Right ventricle myocardium inferior (tissue), 1 donor: ENCODE measurements at regions not wholly inside any gene's neighbourhood (a gene's known extent, or its start where the extent isn't known, plus 50 kb on each side); places are given as distances from the start of the nearest gene placed in this dataset.
"Not testable (repeated sequence)": the region's sequence is repeated elsewhere in the genome, so short reads cannot be mapped to it uniquely, and the experiment has no call there.

Source experiments
- ATAC-seq: fragments of 200-7000 bp; cut with Tn5 transposase; one replicate; pipeline ENCODE4 v1.9.1; 2020; ENCODE audit warnings: mild to moderate bottlenecking, moderate library complexity
- DNase-seq: peaks from one replicate; pipeline ENCODE4 v3.0.0; 2021; ENCODE audit errors: missing footprints
- intact Hi-C: fragments of 100-400 bp; cut with DNase I; formaldehyde crosslinking; loops from one replicate; pipeline ENCODE4 v1.11.0; 2022
- donor health status: DM: no; HTN: yes; CAD: no; lungs with severe emphysema.

DNA sequence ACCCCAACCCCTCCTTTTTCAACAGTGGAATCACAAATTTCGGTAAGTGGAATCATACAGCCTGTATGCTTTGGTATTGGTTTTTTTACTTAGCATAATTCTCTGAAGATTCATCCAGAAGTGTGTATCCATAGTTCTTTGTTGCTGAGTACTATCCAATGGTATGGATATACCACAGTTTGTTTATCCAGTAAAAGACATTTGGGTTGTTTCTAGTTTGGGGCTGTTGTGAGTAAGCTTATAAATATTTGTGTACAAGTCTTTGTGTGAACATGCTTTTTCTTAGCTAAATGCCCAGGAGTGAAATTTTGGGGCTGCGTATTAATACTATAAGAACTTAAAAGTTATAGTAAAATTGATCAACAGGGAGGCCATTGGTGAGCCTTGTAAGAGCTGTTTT is 57.5 kb upstream of the GC start:
- no peak for DNase-seq
- no peak for ATAC-seq
- intact Hi-C loops = no loop called here

DNA sequence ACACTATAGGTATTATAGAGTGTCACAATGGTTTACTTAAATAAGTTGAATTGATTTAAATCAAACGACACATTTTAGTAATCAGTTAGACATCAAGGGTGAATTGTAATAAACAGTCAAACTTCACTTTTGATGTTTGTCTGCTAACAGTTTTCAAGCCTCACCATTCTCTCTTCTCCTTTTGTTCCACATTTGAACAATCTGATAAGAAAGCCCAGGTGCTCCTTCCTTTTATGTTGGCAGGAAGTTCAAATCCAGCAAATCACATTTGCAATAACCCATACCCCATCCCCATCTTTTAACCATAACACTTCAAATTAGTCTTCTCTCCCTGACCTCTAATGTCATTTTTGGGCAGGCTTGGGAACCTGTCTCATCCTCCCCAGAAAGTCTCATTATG is 63.4 kb upstream of the GC start:
- DNase-seq = no peak
- intact Hi-C loops = no loop called here
- ATAC-seq = no peak

DNA sequence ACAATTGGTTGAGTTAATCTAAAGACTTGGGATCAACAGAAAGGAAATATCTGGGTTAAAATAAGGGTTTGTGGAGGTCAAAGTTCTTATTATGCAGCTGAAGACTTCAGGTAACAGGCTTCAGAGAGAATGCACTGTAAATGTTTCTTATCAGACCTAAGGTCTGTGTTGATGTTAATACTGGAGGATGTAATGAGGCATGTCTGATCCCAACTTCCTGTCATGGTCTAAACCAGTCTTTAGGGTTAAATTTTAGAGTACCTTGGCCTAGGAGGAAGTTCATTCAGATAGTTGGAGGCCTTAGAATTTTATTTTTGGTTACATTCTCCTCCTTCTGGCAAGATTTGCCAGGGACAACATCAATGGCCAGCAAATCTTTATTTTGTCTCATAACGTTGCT is 72.1 kb upstream of the GC start:
- DNase-seq = no peak
- ATAC-seq = no peak
- intact Hi-C loops = no loop called here

GRCh38 chr4:71857713-71858451 is 74.0 kb upstream of the GC start:
- intact Hi-C loops = no loop called here
- ATAC-seq = no peak
- DNase-seq = no peak

DNA sequence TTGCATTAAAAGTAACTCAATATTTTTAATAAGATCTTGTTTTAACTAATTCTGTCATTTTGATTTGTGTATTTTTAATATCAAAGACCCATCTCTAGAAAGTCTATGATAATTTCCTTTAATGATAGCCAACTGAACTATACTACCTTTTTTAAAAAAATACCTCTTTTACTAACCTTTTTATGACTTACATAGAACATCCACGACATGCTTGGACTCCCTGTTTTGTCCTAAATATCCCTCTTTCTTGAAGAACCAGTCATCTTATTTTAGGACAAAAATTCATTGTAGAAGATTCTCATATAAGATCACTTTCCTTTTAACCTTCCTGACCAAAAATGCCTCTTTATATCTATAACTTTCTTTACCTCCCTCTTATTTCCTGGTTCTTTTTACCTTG is 76.8 kb upstream of the GC start:
- no peak for DNase-seq
- ATAC-seq = no peak
- intact Hi-C loops = no loop called here

DNA sequence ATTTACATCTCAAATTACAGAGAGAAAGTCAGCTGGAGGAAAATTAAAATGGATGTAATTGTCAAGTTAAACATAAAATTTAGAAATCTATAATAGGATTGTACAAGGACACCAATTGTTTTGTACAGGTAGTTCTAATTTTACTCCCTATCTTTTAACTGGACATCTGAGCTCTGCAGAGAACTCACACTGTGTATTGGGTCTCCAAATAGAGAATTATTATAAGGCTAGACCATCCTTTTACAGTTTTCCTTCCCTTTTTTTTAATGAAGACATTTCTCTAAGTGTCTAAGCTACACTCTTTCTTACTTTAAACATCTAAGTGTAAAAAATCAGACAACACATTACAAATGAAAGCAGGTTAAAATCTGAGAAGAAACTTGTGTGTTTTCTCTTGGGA is 78.4 kb upstream of the GC start:
- ATAC-seq (no peak), DNase-seq (no peak)
- intact Hi-C loops = no loop called here

- intact Hi-C loops = no loop called here
- DNase-seq = no peak
- no peak for ATAC-seq
These were observed 79.6 kb upstream of the GC start for GRCh38 chr4:71863457-71863856.

DNA sequence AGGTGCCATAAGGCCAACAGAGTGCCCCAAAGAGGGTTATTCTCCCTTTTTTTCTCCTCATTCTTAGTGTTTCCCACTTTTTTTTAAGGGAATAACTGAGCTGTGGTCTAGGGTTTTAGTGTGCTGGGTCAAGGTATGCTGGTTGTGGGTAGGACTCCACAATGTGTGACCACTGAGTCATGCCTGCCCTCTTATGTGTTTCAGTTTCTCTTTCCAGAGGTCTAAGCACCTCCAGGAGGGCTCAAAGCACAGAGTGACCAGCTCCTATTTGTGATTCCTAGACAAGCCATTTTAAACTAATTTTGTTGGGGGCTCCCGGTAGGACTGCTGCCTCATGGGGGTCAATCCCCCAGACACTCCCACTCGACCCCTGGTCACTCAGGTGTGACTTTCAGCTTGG is 80.5 kb upstream of the GC start:
- DNase-seq = no peak
- no peak for ATAC-seq
- intact Hi-C loops = no loop called here

GRCh38 chr4:71866212-71866885 is 82.5 kb upstream of the GC start:
- DNase-seq (no peak), ATAC-seq (no peak)
- intact Hi-C loops = no loop called here

GRCh38 chr4:71867598-71867997 is 83.7 kb upstream of the GC start:
- ATAC-seq (no peak), DNase-seq (no peak)
- intact Hi-C loops = no loop called here

DNA sequence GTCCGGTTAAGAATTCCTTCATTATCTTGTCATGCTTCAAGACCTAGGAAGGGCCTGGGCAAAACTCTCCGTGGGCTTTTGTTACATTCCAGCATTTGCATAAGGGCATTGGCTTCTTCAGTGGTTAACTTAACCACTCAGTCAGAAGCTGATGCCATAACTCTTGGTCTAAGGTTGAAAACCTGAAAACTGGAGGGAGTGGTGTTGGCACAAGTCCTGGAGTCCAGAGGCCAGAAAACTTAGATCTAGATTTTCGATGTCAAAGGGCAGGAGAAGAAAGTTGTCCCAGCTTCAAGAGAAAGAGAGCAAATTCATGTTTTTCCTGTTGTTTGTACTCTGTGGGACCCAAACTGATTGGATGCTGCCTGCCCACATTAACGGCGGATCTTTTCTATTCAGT is 86.6 kb upstream of the GC start:
- DNase-seq (no peak), ATAC-seq (no peak)
- intact Hi-C loops = no loop called here

DNA sequence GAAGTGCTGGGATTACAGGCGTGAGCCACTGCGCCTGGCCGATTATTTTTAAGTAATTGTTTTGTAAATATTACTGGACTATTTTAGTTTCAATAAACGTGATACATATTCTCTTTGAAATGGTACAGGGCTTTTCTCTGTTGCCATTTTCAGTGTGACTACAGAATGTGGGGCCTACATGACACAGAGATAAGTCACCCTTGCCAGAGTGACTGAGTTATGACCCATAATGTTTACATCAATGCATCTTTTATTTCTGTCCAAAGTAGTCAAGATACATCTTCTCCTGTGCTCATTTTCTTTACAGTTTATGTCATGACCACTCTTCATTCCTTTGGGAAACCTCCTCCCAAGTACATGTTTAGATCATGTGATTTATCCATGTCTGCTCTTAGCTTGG is 88.3 kb upstream of the GC start:
- intact Hi-C loops = no loop called here
- ATAC-seq (no peak), DNase-seq (no peak)

DNA sequence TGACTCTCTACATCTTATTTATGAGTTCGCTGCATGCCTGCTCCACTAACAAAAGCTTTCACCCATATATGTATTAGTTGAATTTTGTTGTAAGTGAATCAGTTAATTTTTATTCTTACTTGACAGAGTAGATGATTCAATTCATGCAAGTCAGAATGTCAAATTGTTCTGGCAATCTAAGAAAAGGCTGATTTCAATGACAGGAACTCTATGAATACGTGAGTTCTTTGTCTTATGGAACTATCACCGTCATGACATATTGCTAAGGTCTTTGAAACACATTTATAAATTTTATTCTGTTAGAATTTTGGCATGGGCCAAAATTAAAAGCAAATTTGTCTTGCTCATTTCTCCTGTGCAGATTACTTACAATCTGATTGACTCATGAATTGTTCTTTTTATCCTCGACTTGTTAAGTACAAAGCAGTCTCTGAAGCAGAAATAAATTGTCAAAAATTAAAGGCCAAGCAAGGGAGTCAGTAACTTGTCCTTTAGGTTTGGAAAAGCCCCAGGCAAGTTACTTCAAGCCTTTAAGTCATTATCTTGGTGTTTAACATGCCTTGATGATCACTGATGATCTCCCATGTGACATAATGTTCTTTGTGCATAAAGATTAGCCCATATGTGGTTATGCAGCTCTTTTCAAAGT is 89.0 kb upstream of the GC start:
- ATAC-seq = no peak
- DNase-seq = no peak
- intact Hi-C loops = no loop called here

GRCh38 chr4:71878376-71878775 is 94.5 kb upstream of the GC start:
- DNase-seq = no peak
- intact Hi-C loops = no loop called here
- no peak for ATAC-seq

DNA sequence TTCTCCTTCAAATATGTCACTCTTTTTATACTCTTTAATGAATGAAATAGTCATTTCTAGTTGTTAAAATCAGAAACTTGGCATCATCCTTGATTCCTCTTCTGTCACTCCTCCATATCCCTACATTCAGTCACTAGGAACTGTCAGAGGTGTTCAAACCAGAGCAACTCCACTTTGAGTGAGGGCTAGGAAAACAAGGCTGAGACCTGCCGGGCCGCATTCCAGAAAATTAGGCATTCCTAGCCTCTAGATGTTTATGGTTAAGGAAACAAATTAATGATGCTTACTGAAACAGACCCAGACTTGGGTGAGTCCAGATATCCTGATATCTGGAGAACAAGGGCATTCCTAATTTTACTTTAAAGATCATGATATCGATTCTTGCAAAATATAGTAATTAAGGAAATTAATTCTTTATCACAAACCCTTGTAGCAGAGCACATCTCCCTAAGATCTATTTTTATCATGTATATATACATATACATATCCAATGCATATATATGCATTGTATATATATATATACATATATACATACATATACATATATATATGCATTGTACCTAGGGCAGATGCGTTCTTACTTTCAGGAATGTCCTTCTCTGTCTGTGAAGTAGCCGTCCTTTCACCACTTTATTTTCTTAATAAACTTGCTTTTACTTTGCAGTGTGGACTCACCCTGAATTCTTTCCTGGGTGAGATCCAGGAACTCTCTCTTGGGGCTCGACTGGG is 98.4 kb upstream of the GC start:
- intact Hi-C loops = no loop called here
- DNase-seq = no peak
- ATAC-seq = no peak

GRCh38 chr4:71900366-71900765 is 116.5 kb upstream of the GC start:
- DNase-seq, ATAC-seq, intact Hi-C loops: not testable (repeated sequence)

DNA sequence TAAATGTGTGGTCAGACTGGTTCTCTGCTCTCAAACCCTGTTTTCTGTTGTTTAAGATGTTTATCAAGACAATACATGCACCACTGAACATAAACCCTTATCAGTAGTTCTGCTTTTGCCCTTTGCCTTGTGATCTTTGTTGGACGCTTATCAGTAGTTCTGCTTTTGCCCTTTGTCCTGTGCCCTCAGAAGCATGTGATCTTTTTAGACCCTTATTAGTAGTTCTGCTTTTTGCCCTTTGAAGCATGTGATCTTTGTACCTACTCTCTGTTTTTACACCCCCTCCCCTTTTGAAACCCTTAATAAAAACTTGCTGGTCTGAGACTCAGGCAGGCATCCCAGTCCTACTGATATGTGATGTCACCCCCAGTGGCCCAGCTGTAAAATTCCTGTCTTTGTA is 121.7 kb upstream of the GC start:
- DNase-seq, intact Hi-C loops, ATAC-seq: not testable (repeated sequence)

- DNase-seq (no peak), ATAC-seq (no peak)
- intact Hi-C loops = no loop called here
These were observed 122.2 kb upstream of the GC start for GRCh38 chr4:71906096-71906495.

- no peak for DNase-seq
- ATAC-seq = no peak
- intact Hi-C loops = no loop called here
These were observed 123.2 kb upstream of the GC start for GRCh38 chr4:71907071-71907470.

- intact Hi-C loops = no loop called here
- DNase-seq (no peak), ATAC-seq (no peak)
These were observed 123.9 kb upstream of the GC start for GRCh38 chr4:71907782-71908181.
